Motor neuron (in vitro differentiated cells): ENCODE measurements at regions not wholly inside any gene's neighbourhood (a gene's known extent, or its start where the extent isn't known, plus 50 kb on each side); places are given as distances from the start of the nearest gene placed in this dataset.
A peak's percentile ranks its signal among the peaks of the same experiment; 100 is the strongest.

ENCODE experiments used
- ATAC-seq, 8 experiments: fragments of 200-7000 bp; cut with Tn5 transposase; replicated peaks in 6 of 8; 2 replicates each; pipeline ENCODE4 v1.8.0; 2021; ENCODE audit warnings: mild to moderate bottlenecking in 8 of 8, moderate library complexity in 8 of 8
- H3K27ac ChIP-seq, 2 donors: fragments of 250-450 bp; sonication (Bioruptor Pico); 2 replicates each; pipeline ENCODE4 v1.9.0; 2021; ENCODE audit warnings: antibody characterized with exemption in 2 of 2, mild to moderate bottlenecking in 2 of 2, moderate library complexity in 1 of 2
- H3K4me1 ChIP-seq, 2 donors: fragments of 250-450 bp; sonication (Bioruptor Pico); replicated peaks in 1 of 2; 2 replicates each; pipeline ENCODE4 v1.6.1; 2021; ENCODE audit warnings: antibody characterized with exemption in 2 of 2, mild to moderate bottlenecking in 2 of 2, moderate library complexity in 1 of 2
- H3K4me3 ChIP-seq, 5 donors: fragments of 250-450 bp; sonication (Bioruptor Pico); 2 replicates each; pipeline ENCODE4 v1.9.0; 2021; ENCODE audit warnings: antibody characterized with exemption in 5 of 5, mild to moderate bottlenecking in 5 of 5, moderate library complexity in 4 of 5
- WGBS, 10 experiments: fragments of 450-650 bp; shearing (Covaris generic); methylation state at CpG; one replicate each; pipeline ENCODE4 v1.0.0; 2022; 5-methylcytosine and 5-hydroxymethylcytosine counted together
- in situ Hi-C, 9 experiments: fragments of 400-800 bp; cut with MboI; loops; one replicate each; pipeline ENCODE4 v1.15.0; 2021; ENCODE audit warnings: low sequenced_read_pairs in 9 of 9, low pct_unique_long_range_greater_than_20kb in 2 of 9; ENCODE audit not compliant: unreplicated experiment in 9 of 9

DNA sequence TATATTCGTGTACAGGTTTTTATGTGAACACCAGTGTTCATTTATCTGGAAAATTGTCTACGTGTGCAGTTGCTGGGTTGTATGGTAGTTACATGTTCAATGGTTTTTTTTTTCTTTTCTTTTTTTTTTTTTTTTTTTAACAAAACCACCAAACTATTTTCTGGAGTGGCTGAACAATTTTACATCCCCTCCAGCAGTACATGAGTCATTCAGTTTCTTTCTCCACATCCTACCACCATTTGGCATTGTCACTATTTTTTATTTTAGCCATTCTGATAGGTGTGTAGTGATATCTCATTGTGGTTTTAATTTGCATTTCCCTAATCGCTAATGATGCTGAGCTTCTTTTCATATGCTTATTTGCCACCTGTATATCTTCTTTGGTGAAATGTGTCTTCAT is 256.3 kb upstream of the EOMES start:
- ATAC-seq, result no peak
- Histone ChIP-seq H3K4me3 (no peak overlapping the region), H3K27ac (no peak overlapping the region), H3K4me1 (no peaks in the 10 kb centered on the region)
- in situ Hi-C loops, result no loop called here
- 35 to 93% (median 74%) methylated on average over 1 to 3 of the region's 3 CpGs for WGBS, 10 experiments

- Histone ChIP-seq H3K4me3 (no peak overlapping the region), H3K27ac (no peak overlapping the region), H3K4me1 (no peaks in the 10 kb centered on the region)
- ATAC-seq, result no peak
- in situ Hi-C loops, result no loop called here
- WGBS, 10 experiments, result 18 to 100% (median 88%) methylated on average over 1 to 4 of the region's 4 CpGs
Observed at GRCh38 chr3:27985369-27986035, 255.9 kb upstream of the CMC1 start.

DNA sequence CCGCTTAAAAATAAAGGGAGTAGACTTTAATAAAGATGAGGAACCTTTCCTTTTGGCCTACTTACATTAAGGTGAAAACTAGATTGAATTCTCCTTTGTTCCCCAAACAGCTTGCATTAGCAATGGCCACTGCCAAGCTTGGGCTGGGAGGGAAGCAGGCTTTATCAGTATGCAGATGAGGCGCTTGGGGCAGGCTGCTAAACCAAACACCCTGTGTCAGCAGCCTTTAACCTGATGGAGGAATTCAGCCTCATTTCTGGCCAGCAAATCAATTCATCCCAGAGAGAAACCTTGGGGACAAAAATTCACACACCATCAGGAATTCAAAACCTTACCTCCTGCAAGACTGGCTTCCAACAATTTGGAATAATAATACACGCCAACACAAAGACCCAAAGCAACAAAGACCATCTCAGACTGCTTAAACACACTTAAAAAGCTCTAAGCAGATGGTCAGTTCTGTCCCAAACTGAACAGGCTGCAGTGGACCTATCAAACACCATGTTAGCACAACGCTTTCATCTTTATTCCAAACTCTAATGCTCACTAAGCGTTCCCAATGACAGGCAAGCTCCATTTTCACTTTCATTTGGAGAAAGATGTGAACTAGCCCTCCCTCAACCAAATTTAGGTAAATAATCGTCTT is 255.1 kb upstream of the CMC1 start:
- WGBS, 10 experiments, result 17 to 78% (median 63%) methylated on average over 1 to 6 of the region's 6 CpGs
- in situ Hi-C loops, result no loop called here

GRCh38 chr3:27990324-27990723 is 251.1 kb upstream of the CMC1 start:
- peak in 1 of 8 experiments; percentile 68 for ATAC-seq
- no peak overlapping the region for H3K27ac ChIP-seq
- no peak overlapping the region for H3K4me3 ChIP-seq
- no peaks in the 10 kb centered on the region for H3K4me1 ChIP-seq
- in situ Hi-C loops, result no loop called here

More for the DNA sequence above, 255.1 kb upstream of the CMC1 start:
- Histone ChIP-seq H3K4me3 (no peak overlapping the region), H3K27ac (no peak overlapping the region), H3K4me1 (no peaks in the 10 kb centered on the region)
- no peak for ATAC-seq

- ATAC-seq, result no peak
- H3K4me1 ChIP-seq, result no peaks in the 10 kb centered on the region
- H3K27ac ChIP-seq, result no peak overlapping the region
- H3K4me3 ChIP-seq, result no peak overlapping the region
- in situ Hi-C loops, result no loop called here
Observed at GRCh38 chr3:27990837-27991236, 250.6 kb upstream of the CMC1 start.

DNA sequence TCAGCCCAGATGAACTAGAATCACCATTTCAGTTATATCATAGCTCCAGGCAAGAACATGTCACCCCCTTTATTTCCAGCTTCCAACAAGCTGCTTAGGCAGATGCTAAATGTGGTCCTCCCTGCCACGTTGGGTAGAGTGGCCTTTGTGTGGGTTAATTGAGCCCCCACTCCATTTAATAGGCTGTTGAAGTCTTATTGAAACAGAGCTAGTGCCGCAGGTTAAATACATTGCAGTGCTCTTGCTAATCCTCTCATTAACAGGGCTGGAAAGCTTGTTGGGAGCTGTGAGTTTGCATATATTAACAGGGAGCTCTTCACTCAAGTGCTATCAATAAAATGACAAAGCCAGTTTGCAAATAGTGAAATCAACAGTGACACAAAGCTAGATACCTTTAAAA is 248.4 kb upstream of the CMC1 start:
- no peak overlapping the region for H3K27ac ChIP-seq
- peak in 3 of 8 experiments; percentile 40 to 83 (median 46) for ATAC-seq
- H3K4me3 ChIP-seq, result no peak overlapping the region
- in situ Hi-C loops, result no loop called here
- no peaks in the 10 kb centered on the region for H3K4me1 ChIP-seq
- WGBS, 10 experiments, result 20 to 79% (median 68%) methylated on average over 2 of the region's 2 CpGs; no CpG with 5 or more reads in 5 of the 10 experiments

GRCh38 chr3:28000608-28001007 is 240.8 kb upstream of the CMC1 start:
- WGBS, 10 experiments, result 31 to 100% (median 97%) methylated on average over 1 to 3 of the region's 3 CpGs
- no peak overlapping the region for H3K27ac ChIP-seq
- ATAC-seq, result no peak
- no peak overlapping the region for H3K4me3 ChIP-seq
- in situ Hi-C loops, result no loop called here
- no peaks in the 10 kb centered on the region for H3K4me1 ChIP-seq

- Histone ChIP-seq H3K27ac (no peak overlapping the region), H3K4me1 (no peaks in the 10 kb centered on the region), H3K4me3 (no peak overlapping the region)
- 20 to 90% (median 75%) methylated on average over 1 to 6 of the region's 6 CpGs; no CpG with 5 or more reads in 1 of the 10 experiments for WGBS, 10 experiments
- ATAC-seq, result no peak
- in situ Hi-C loops, result no loop called here
Observed at GRCh38 chr3:28008235-28008634, 233.2 kb upstream of the CMC1 start.

DNA sequence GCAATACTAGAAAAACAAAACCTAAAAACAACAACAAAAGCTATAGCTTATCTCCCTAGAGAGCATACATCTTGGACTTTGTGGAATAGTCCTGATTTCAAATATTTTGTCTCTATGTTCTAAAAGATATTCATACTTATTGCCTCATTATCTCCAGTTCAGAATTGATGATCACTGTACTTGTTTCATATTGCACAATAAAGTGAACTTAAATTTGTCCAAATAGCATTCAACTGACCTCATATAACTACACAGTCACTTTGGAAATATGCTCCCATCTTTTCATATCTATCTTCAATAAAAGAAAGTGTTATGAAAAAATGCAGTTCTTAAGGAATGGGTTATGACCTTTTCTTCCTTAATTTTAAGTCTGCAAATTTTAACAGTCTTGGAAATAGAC is 228.6 kb upstream of the CMC1 start:
- H3K4me3 ChIP-seq, result no peak overlapping the region
- in situ Hi-C loops, result no loop called here
- no peak overlapping the region for H3K27ac ChIP-seq

GRCh38 chr3:28013864-28014473 is 227.4 kb upstream of the CMC1 start:
- Histone ChIP-seq H3K4me1 (no peaks in the 10 kb centered on the region), H3K27ac (no peak overlapping the region), H3K4me3 (no peak overlapping the region)
- 48 to 100% (median 82%) methylated on average over 1 to 5 of the region's 6 CpGs; no CpG with 5 or more reads in 2 of the 10 experiments for WGBS, 10 experiments
- in situ Hi-C loops, result no loop called here
- no peak for ATAC-seq

More for the DNA sequence above, 228.6 kb upstream of the CMC1 start:
- H3K4me1 ChIP-seq, result no peaks in the 10 kb centered on the region
- no peak for ATAC-seq

GRCh38 chr3:28018925-28019718 is 222.3 kb upstream of the CMC1 start:
- H3K4me1 ChIP-seq, result no peaks in the 10 kb centered on the region
- in situ Hi-C loops, result no loop called here
- ATAC-seq, result no peak
- no peak overlapping the region for H3K4me3 ChIP-seq
- H3K27ac ChIP-seq, result no peak overlapping the region
- 40 to 100% (median 81%) methylated on average over 1 to 10 of the region's 11 CpGs for WGBS, 10 experiments

- no peak overlapping the region for H3K27ac ChIP-seq
- in situ Hi-C loops, result no loop called here
- no peak overlapping the region for H3K4me3 ChIP-seq
- no peaks in the 10 kb centered on the region for H3K4me1 ChIP-seq
- ATAC-seq, result no peak
Observed at GRCh38 chr3:28019740-28020139, 221.7 kb upstream of the CMC1 start.

DNA sequence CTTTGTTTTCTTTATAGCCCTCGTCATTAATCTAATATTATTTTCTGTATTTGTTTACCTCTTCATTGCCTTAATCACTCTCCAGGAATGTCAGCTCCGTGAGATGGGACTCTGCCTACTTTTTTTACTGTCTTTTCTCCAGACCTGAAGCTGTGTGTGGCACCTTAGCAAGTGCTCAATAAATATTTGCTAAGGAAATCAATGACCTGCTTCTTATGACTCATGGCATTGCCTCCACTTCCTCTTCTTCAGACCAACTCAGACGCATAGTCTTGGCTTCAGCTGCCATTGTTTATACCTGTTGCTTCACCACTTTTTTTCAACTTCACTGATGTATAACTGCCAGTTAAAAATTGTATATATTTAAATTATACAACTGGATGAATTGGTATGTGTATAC is 218.5 kb upstream of the CMC1 start:
- ATAC-seq, result no peak
- no peaks in the 10 kb centered on the region for H3K4me1 ChIP-seq
- in situ Hi-C loops, result no loop called here
- 44 to 100% (median 77%) methylated on average over 1 to 3 of the region's 3 CpGs; no CpG with 5 or more reads in 2 of the 10 experiments for WGBS, 10 experiments
- no peak overlapping the region for H3K4me3 ChIP-seq
- no peak overlapping the region for H3K27ac ChIP-seq
